GM13977 (cell line): ENCODE measurements at regions not wholly inside any gene's neighbourhood (a gene's known extent, or its start where the extent isn't known, plus 50 kb on each side); places are given as distances from the start of the nearest gene placed in this dataset.

Experiments
- DNase-seq: peaks from one replicate; pipeline ENCODE4 v3.0.0; 2012; ENCODE audit warnings: low spot score
- in situ Hi-C: fragments of 300-500 bp; cut with MboI; formaldehyde crosslinking; loops from one replicate; pipeline ENCODE4 v1.12.0; 2022; ENCODE audit warnings: low sequenced_read_pairs, low pct_unique_long_range_greater_than_20kb, mixed read lengths, inconsistent platforms; ENCODE audit not compliant: unreplicated experiment
- TF ChIP-seq, protein P1 (sequence below): IDR thresholded peaks from 2 replicates; pipeline ENCODE4 v1.5.1; 2012; ENCODE audit warnings: mild to moderate bottlenecking, control low read depth; ENCODE audit not compliant: insufficient read depth; ENCODE audit errors: extremely low read depth, missing control alignments

DNA sequence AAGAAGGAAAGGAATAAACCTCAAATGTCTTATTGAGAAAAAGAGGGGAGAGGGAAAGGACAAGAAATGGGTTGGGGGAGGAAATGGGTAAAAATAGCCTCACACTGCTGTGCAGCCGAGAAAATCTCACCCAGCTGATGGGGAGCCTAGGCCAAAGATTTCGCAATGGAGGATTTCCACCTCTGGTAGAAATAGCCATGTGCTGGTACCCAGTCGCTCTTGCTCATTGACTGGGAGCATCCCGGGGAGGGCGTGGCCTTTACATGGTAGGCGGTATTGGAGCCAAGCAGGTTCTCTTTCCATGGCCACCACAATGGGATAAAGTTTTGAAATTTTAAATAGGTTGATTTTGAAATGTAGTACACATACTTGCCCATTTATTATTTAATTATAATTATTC is 255.1 kb upstream of the LDB2 start:
- in situ Hi-C loops, result no loop called here
- TF ChIP-seq, protein P1, sequence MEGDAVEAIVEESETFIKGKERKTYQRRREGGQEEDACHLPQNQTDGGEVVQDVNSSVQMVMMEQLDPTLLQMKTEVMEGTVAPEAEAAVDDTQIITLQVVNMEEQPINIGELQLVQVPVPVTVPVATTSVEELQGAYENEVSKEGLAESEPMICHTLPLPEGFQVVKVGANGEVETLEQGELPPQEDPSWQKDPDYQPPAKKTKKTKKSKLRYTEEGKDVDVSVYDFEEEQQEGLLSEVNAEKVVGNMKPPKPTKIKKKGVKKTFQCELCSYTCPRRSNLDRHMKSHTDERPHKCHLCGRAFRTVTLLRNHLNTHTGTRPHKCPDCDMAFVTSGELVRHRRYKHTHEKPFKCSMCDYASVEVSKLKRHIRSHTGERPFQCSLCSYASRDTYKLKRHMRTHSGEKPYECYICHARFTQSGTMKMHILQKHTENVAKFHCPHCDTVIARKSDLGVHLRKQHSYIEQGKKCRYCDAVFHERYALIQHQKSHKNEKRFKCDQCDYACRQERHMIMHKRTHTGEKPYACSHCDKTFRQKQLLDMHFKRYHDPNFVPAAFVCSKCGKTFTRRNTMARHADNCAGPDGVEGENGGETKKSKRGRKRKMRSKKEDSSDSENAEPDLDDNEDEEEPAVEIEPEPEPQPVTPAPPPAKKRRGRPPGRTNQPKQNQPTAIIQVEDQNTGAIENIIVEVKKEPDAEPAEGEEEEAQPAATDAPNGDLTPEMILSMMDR, result no peak
- DNase-seq, result no peak

- TF ChIP-seq, protein P1, result no peak
- in situ Hi-C loops, result no loop called here
- DNase-seq, result no peak
Observed at GRCh38 chr4:17152941-17153540, 254.6 kb upstream of the LDB2 start.

GRCh38 chr4:17142232-17142711 is 243.8 kb upstream of the LDB2 start:
- TF ChIP-seq, protein P1, result no peak
- in situ Hi-C loops, result no loop called here
- DNase-seq, result no peak

DNA sequence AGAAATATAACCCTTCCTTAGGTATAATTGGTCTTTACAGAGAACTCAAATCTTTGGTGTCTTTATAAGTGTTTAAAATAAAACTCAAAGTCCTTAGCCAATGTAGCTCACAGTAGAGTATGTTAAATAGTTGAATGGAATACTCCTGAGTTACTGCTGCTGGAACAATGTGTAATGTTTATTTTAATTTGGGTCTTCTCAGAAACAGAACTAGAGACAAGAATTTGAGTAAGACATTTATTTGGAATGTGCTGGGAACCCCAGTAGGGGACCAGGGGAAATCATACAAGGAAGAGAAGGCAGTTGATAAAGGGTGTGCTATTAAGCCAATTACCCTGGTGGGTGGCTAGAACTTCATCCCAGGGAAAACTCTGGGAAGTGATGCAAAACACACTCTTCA is 240.4 kb upstream of the LDB2 start:
- in situ Hi-C loops, result no loop called here
- TF ChIP-seq, protein P1, result no peak
- no peak for DNase-seq

- in situ Hi-C loops, result no loop called here
- DNase-seq, result no peak
- TF ChIP-seq, protein P1, result no peak
Observed at GRCh38 chr4:17134565-17134964, 236.1 kb upstream of the LDB2 start.

DNA sequence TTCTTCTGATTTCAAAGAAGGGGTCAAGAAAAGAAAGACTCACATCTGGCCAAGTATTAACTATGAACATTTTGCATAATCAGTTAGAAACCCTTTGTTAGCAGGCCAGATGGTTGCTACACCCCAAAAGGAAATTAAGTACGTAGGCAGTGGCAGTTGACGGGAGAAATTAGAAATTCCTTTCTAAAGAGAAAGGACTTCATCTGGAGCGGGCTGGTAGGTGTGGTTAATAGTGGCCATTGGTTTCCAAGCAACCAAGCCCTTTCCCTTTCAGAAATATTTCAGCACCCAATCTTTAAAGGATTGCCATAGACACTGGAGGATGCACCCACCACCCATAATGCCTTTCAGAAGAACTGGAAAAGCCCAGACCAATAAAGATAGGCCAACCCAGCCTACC is 235.7 kb upstream of the LDB2 start:
- DNase-seq, result no peak
- TF ChIP-seq, protein P1, result no peak
- in situ Hi-C loops, result no loop called here

- TF ChIP-seq, protein P1, result no peak
- DNase-seq, result no peak
Observed at GRCh38 chr4:17132226-17132625, 233.8 kb upstream of the LDB2 start.

More at GRCh38 chr4:17132226-17132625, 233.8 kb upstream of the LDB2 start:
- in situ Hi-C loops, result no loop called here
